Suprapubic skin (tissue), 4 donors: ENCODE measurements at regions not wholly inside any gene's neighbourhood (a gene's known extent, or its start where the extent isn't known, plus 50 kb on each side); places are given as distances from the start of the nearest gene placed in this dataset.

Experiments
- CTCF ChIP-seq, 2 donors: fragments of 200-600 bp in 1 of 2; fragments of 450-650 bp in 1 of 2; sonication (generic) in 1 of 2; IDR thresholded peaks; one replicate each; pipeline ENCODE4 v1.5.1; 2016 to 2019; ENCODE audit warnings: antibody characterized with exemption in 2 of 2, mild to moderate bottlenecking in 1 of 2, moderate library complexity in 1 of 2
- EP300 ChIP-seq: sonication (generic); formaldehyde crosslinking; IDR thresholded peaks from one replicate; pipeline ENCODE4 v1.6.1; 2017; ENCODE audit warnings: antibody characterized with exemption
- POLR2A ChIP-seq, 2 donors: fragments of 450-650 bp; IDR thresholded peaks; one replicate each; pipeline ENCODE4 v1.6.1; 2017; ENCODE audit warnings: antibody characterized with exemption in 2 of 2, mild to moderate bottlenecking in 2 of 2, moderate library complexity in 2 of 2
- POLR2AphosphoS5 ChIP-seq, 3 donors: sonication (generic); formaldehyde crosslinking; IDR thresholded peaks; one replicate each; pipeline ENCODE4 v1.6.1; 2017; ENCODE audit warnings: antibody characterized with exemption in 3 of 3

GRCh38 chrX:128973033-128973432 lies 550.3 kb downstream of the SMARCA1 start:
- TF ChIP-seq CTCF (IDR thresholded peaks at IDR 0.05) (no peak), EP300 (no peak), POLR2A (IDR thresholded peaks at IDR 0.05) (no peak), POLR2AphosphoS5 (IDR thresholded peaks at IDR 0.05) (no peak)
